H1 (cell line): ENCODE measurements at regions not wholly inside any gene's neighbourhood (a gene's known extent, or its start where the extent isn't known, plus 50 kb on each side); places are given as distances from the start of the nearest gene placed in this dataset.
A peak's percentile ranks its signal among the peaks of the same experiment; 100 is the strongest.

Source experiments
- CTCF ChIA-PET: fragments of 300-600 bp; sonication (Branson Sonifier 250); formaldehyde crosslinking; loops from one replicate; lab custom pipeline; 2021; ENCODE audit not compliant: partially characterized antibody; lab: Charles Lee
- POLR2A ChIA-PET: fragments of 300-600 bp; sonication (Branson Sonifier 250); formaldehyde crosslinking; loops from one replicate; lab custom pipeline; 2021; ENCODE audit warnings: inconsistent platforms; ENCODE audit not compliant: partially characterized antibody; lab: Charles Lee
- DNase-seq, 2 experiments: peaks; one replicate each; pipeline versions ENCODE4 v3.0.0 to v3.0.0-alpha.2; 2010 to 2022; ENCODE audit warnings: low spot score in 2 of 2, low read depth in 1 of 2, mixed read lengths in 1 of 2
- FAIRE-seq: peaks from 2 replicates; lab custom pipeline; 2011; peaks lifted over from hg19 to GRCh38; lab: Jason Lieb, UNC
- H2AFZ ChIP-seq: 2 replicates; pipeline ENCODE4 v1.8.1; 2012; ENCODE audit warnings: low read length, inconsistent platforms
- H2AK5ac ChIP-seq: 2 replicates; pipeline ENCODE4 v1.6.1; 2013; ENCODE audit warnings: low read depth, low read length
- H2BK120ac ChIP-seq: replicated peaks from 2 replicates; pipeline ENCODE3; 2013; ENCODE audit warnings: low read depth, low read length, inconsistent platforms
- H2BK12ac ChIP-seq: 2 replicates; pipeline ENCODE4 v1.6.1; 2013; ENCODE audit warnings: low read depth, low read length
- H2BK15ac ChIP-seq: 2 replicates; pipeline ENCODE4 v1.6.1; 2013; ENCODE audit warnings: low read length
- H2BK20ac ChIP-seq: 2 replicates; pipeline ENCODE4 v1.6.1; 2013; ENCODE audit warnings: low read length
- H2BK5ac ChIP-seq: 2 replicates; pipeline ENCODE4 v1.6.1; 2013; ENCODE audit warnings: low read depth, low read length
- H3K14ac ChIP-seq: 2 replicates; pipeline ENCODE4 v1.6.1; 2013; ENCODE audit warnings: inconsistent platforms; ENCODE audit not compliant: insufficient read length
- H3K18ac ChIP-seq: 2 replicates; pipeline ENCODE4 v1.6.1; 2013; ENCODE audit warnings: low read length; ENCODE audit errors: extremely low read depth
- H3K23ac ChIP-seq: 2 replicates; pipeline ENCODE4 v1.6.1; 2013; ENCODE audit warnings: inconsistent platforms; ENCODE audit not compliant: insufficient read length
- H3K23me2 ChIP-seq: 2 replicates; pipeline ENCODE4 v1.6.1; 2013; ENCODE audit warnings: low read depth, low read length
- H3K27ac ChIP-seq: 2 replicates; pipeline ENCODE4 v1.6.1; 2011; ENCODE audit warnings: low read depth, low read length, inconsistent platforms
- H3K27me3 ChIP-seq, 4 experiments: replicated peaks in 1 of 4; 1 replicate in 1 of 4; 2 replicates in 3 of 4; pipeline versions ENCODE4 v1.6.1 to v1.8.1; 2011 to 2013; ENCODE audit warnings: low read length in 3 of 4, mild to moderate bottlenecking in 3 of 4, inconsistent platforms in 2 of 4, mixed read lengths in 2 of 4, moderate library complexity in 1 of 4; ENCODE audit not compliant: control insufficient read depth in 3 of 4, insufficient read depth in 3 of 4; ENCODE audit errors: extremely low read depth in 1 of 4
- H3K36me3 ChIP-seq, 4 experiments: 2 replicates each; pipeline versions ENCODE4 v1.6.1 to v1.8.1; 2011 to 2013; ENCODE audit warnings: mild to moderate bottlenecking in 4 of 4, low read length in 3 of 4, moderate library complexity in 2 of 4, control low read depth in 1 of 4, inconsistent platforms in 1 of 4; ENCODE audit not compliant: insufficient read depth in 4 of 4, control insufficient read depth in 2 of 4
- H3K4ac ChIP-seq: replicated peaks from 2 replicates; pipeline ENCODE3; 2013; ENCODE audit warnings: low read length, low read depth, mixed read lengths, inconsistent platforms; ENCODE audit not compliant: insufficient read length
- H3K4me1 ChIP-seq, 4 experiments: replicated peaks in 1 of 4; 1 replicate in 1 of 4; 2 replicates in 3 of 4; pipeline versions ENCODE4 v1.6.1 to v1.8.1; 2011 to 2013; ENCODE audit warnings: low read length in 3 of 4, inconsistent platforms in 2 of 4, mixed read lengths in 1 of 4; ENCODE audit not compliant: insufficient read depth in 4 of 4, control insufficient read depth in 3 of 4
- H3K4me2 ChIP-seq, 2 experiments: 2 replicates each; pipeline versions ENCODE4 v1.6.1 to v1.8.1; 2011 to 2013; ENCODE audit warnings: low read depth in 2 of 2, low read length in 2 of 2, control low read depth in 1 of 2, inconsistent platforms in 1 of 2, mild to moderate bottlenecking in 1 of 2; ENCODE audit not compliant: insufficient read depth in 1 of 2
- H3K4me3 ChIP-seq, 4 experiments: fragments of 200-600, 300-600 bp in 1 of 4; sonication (generic), shearing (Covaris generic), sonication (Bioruptor Twin) in 1 of 4; 2 replicates each; pipeline versions ENCODE4 v1.5.1 to v1.8.1; 2011 to 2016; ENCODE audit warnings: low read length in 4 of 4, low read depth in 3 of 4, control low read depth in 2 of 4, inconsistent platforms in 2 of 4, mild to moderate bottlenecking in 2 of 4, mixed read lengths in 1 of 4, moderate library complexity in 1 of 4; ENCODE audit not compliant: insufficient read depth in 2 of 4; ENCODE audit errors: extremely low read depth in 1 of 4
- H3K56ac ChIP-seq: replicated peaks from 2 replicates; pipeline ENCODE3; 2013; ENCODE audit warnings: low read depth, mild to moderate bottlenecking, mixed read lengths, low read length, inconsistent platforms; ENCODE audit not compliant: insufficient read length
- H3K79me1 ChIP-seq: 2 replicates; pipeline ENCODE4 v1.6.1; 2013; ENCODE audit warnings: low read depth, low read length, control low read depth
- H3K79me2 ChIP-seq, 2 experiments: 2 replicates each; pipeline versions ENCODE4 v1.6.1 to v1.8.1; 2012 to 2013; ENCODE audit warnings: low read length in 2 of 2, mild to moderate bottlenecking in 2 of 2, inconsistent platforms in 1 of 2; ENCODE audit not compliant: insufficient read depth in 2 of 2, control insufficient read depth in 1 of 2
- H3K9ac ChIP-seq, 4 experiments: replicated peaks in 1 of 4; 1 replicate in 1 of 4; 2 replicates in 3 of 4; pipeline versions ENCODE4 v1.6.1 to v1.8.1; 2011 to 2013; ENCODE audit warnings: low read depth in 3 of 4, low read length in 3 of 4, control low read depth in 2 of 4, mild to moderate bottlenecking in 2 of 4, moderate library complexity in 2 of 4, inconsistent platforms in 1 of 4; ENCODE audit errors: extremely low read depth in 1 of 4
- H3K9me3 ChIP-seq, 2 experiments: 2 replicates each; pipeline versions ENCODE4 v1.6.1 to v1.8.1; 2012 to 2013; ENCODE audit warnings: mild to moderate bottlenecking in 2 of 2, moderate library complexity in 2 of 2, control low read depth in 1 of 2, inconsistent platforms in 1 of 2, low read depth in 1 of 2, low read length in 1 of 2, mixed read lengths in 1 of 2; ENCODE audit not compliant: insufficient read depth in 2 of 2
- H4K20me1 ChIP-seq, 2 experiments: replicated peaks in 1 of 2; 2 replicates each; pipeline versions ENCODE3 to v1.8.1; 2011 to 2013; ENCODE audit warnings: inconsistent platforms in 2 of 2, low read length in 2 of 2, mild to moderate bottlenecking in 1 of 2; ENCODE audit not compliant: insufficient read depth in 2 of 2, control insufficient read depth in 1 of 2
- H4K5ac ChIP-seq: 2 replicates; pipeline ENCODE4 v1.6.1; 2013; ENCODE audit warnings: low read length, low read depth, mixed read lengths, inconsistent platforms; ENCODE audit not compliant: insufficient read length
- H4K8ac ChIP-seq: 2 replicates; pipeline ENCODE4 v1.8.0; 2013; ENCODE audit warnings: mild to moderate bottlenecking, moderate library complexity, low read length, inconsistent platforms; ENCODE audit not compliant: insufficient read depth; ENCODE audit errors: extremely low read depth
- H4K91ac ChIP-seq: replicated peaks from 2 replicates; pipeline ENCODE3; 2013; ENCODE audit warnings: low read length, mixed read lengths, inconsistent platforms; ENCODE audit not compliant: insufficient read length
- CTCF ChIP-seq, 3 experiments: IDR thresholded peaks; 1 replicate in 2 of 3; 2 replicates in 1 of 3; pipeline versions ENCODE4 v1.5.1 to v1.6.1; 2011; ENCODE audit warnings: low read length in 3 of 3, mild to moderate bottlenecking in 3 of 3, inconsistent platforms in 2 of 3, low read depth in 1 of 3, moderate library complexity in 1 of 3; ENCODE audit not compliant: insufficient read depth in 1 of 3; ENCODE audit errors: control extremely low read depth in 1 of 3
- HDAC2 ChIP-seq, 2 experiments: fragments of 300-600 bp in 1 of 2; sonication (generic) in 1 of 2; IDR thresholded peaks; 2 replicates each; pipeline ENCODE4 v1.6.1; 2011 to 2012; ENCODE audit warnings: low read depth in 2 of 2, low read length in 2 of 2, mild to moderate bottlenecking in 2 of 2, moderate library complexity in 2 of 2, borderline replicate concordance in 1 of 2, inconsistent platforms in 1 of 2
- RAD21 ChIP-seq, 2 experiments: IDR thresholded peaks in 1 of 2; conservative IDR thresholded peaks in 1 of 2; 2 replicates each; pipeline ENCODE4 v1.6.1; 2011; ENCODE audit warnings: low read depth in 2 of 2, low read length in 2 of 2, improper control_type of control experiment in 1 of 2, inconsistent platforms in 1 of 2, mild to moderate bottlenecking in 1 of 2, moderate library complexity in 1 of 2
- TCF12 ChIP-seq: IDR thresholded peaks from 2 replicates; pipeline ENCODE4 v1.6.1; 2011; ENCODE audit warnings: low read depth, mild to moderate bottlenecking, low read length
- WGBS, 2 experiments: shearing (Covaris generic) in 1 of 2; methylation state at CpG; one replicate each; pipeline versions ENCODE4 v1.1.6 to v1.1.7; 2013 to 2015; ENCODE audit warnings: low lambda C conversion rate in 2 of 2, mixed read lengths in 2 of 2, inconsistent platforms in 1 of 2, low coverage in 1 of 2, missing lambda C conversion rate in 1 of 2; ENCODE audit not compliant: insufficient replicate concordance in 2 of 2, insufficient coverage in 1 of 2, insufficient read length in 1 of 2; ENCODE audit errors: extremely low coverage in 1 of 2, missing lambda C conversion rate in 1 of 2; 5-methylcytosine and 5-hydroxymethylcytosine counted together

- no peaks in the 10 kb centered on the region for H3K36me3 ChIP-seq
- H3K56ac ChIP-seq = no peak overlapping the region
- H2AK5ac ChIP-seq = no peak overlapping the region
- 56% methylated on average over 16 of the region's 16 CpGs; no CpG with 5 or more reads in 1 of the 2 experiments for whole genome bisulfite sequencing, 2 experiments
- H3K9me3 ChIP-seq = no peaks in the 10 kb centered on the region
- H3K4me2 ChIP-seq = no peak overlapping the region
- no peaks in the 10 kb centered on the region for H3K79me2 ChIP-seq
- ChIA-PET CTCF (interaction anchor here (0.6 to 2.8 kb wide), 10 partner anchors 9 to 936 kb away, joined by 3 to 12 read pairs (median 3); no protein-coding TSS in a partner anchor), POLR2A (interaction anchor here (1.4 kb wide), 1 partner anchor 366 kb away, joined by 4 read pairs; the partner anchor contains the start of gene KLF6)
- no peak overlapping the region for H3K27ac ChIP-seq
- no peak overlapping the region for H2BK120ac ChIP-seq
- H3K79me1 ChIP-seq = no peaks in the 10 kb centered on the region
- no peak overlapping the region for H2BK20ac ChIP-seq
- no peak overlapping the region for H2BK15ac ChIP-seq
- peak; percentile 23 to 68 for DNase-seq
- no peak overlapping the region for H4K91ac ChIP-seq
- no peaks in the 10 kb centered on the region for H4K20me1 ChIP-seq
- H3K23me2 ChIP-seq = no peaks in the 10 kb centered on the region
- H3K23ac ChIP-seq = no peak overlapping the region
- H2AFZ ChIP-seq = peak overlapping the region; percentile 60; the same call in 1 of the 2 replicates
- H2BK12ac ChIP-seq = no peak overlapping the region
- H3K9ac ChIP-seq = no peak overlapping the region
- H3K4ac ChIP-seq = no peak overlapping the region
- TF ChIP-seq CTCF (IDR thresholded peaks at IDR 0.05; ENCODE audit: control extremely low read depth in 1 of 3, insufficient read depth in 1 of 3, low read depth in 1 of 3, low read length in 3 of 3) = peak; percentile 61 to 73 (median 71)
- no peak for TF ChIP-seq TCF12
- TF ChIP-seq HDAC2 (IDR thresholded peaks at IDR 0.05; ENCODE audit: borderline replicate concordance in 1 of 2, low read depth in 2 of 2, low read length in 2 of 2) = peak in 1 of 2 experiments; percentile 14; a peak in 1 of 4 replicates
- peak; percentile 70 to 79 for TF ChIP-seq RAD21 (IDR thresholded peaks at IDR 0.05 in 1 of 2, conservative IDR thresholded peaks at IDR 0.05 in 1 of 2; ENCODE audit: low read depth in 2 of 2, low read length in 2 of 2)
- TF ChIP-seq, all 59 proteins: peak for 3
- FAIRE-seq = no peak
- Histone ChIP-seq H4K5ac (no peak overlapping the region), H3K18ac (no peak overlapping the region), H4K8ac (no peak overlapping the region), H3K14ac (no peak overlapping the region), H3K4me3 (no peak overlapping the region), H3K27me3 (no peaks in the 10 kb centered on the region), H2BK5ac (no peak overlapping the region), H3K4me1 (no peaks in the 10 kb centered on the region)
These were observed 366.5 kb upstream of the KLF6 start for GRCh38 chr10:4151466-4151865.
